ENCODE measurements at regions not wholly inside any gene's neighbourhood (a gene's known extent, or its start where the extent isn't known, plus 50 kb on each side); places are given as distances from the start of the nearest gene placed in this dataset.

DNA sequence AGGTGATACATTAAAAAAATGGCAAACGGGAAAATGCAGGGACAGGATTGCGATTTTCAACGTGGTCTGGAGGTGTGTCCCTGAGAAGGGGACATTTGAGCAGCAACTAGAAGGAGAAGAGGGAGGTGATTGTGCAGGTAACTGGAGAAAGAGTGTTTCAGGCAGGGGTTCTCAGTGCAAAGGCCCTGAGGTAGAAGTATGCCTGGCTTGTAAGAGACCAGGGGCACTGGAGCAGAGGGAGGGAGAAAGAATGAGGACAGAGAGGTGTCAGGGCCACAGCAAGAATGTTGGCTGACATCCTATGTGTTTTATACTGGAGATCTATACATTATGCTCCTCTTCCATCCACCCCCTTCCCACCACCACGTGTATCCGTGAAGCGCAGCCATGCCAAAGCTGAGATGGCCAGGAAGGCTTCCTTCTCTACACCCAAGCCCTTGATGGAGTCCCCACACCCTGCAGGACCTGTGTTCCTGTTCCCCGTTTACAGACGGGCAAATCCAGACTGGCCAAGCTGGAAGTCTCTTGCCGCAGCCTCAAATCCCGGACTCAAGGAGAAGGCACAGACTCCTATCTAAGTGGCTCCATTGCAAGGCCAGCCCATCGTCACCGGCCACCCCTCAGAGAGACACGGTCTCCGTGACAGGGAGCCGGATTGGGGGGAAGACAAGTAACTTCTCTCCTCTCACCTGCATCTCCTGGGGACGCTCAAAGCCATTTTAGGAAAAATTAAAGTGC is 416.1 kb downstream of the MN1 start:
- DNase-seq (no peak), ATAC-seq (no peak)
- no peak for TF ChIP-seq POLR2A (IDR thresholded peaks at IDR 0.05)
- H3K36me3 ChIP-seq, result no peaks in the 10 kb centered on the region
- H3K27ac ChIP-seq, result no peak overlapping the region
- no peak overlapping the region for H3K4me3 ChIP-seq
- intact Hi-C loops (cut with DNase I; ENCODE audit: low total_unique reads), result no loop called here
- no peaks in the 10 kb centered on the region for H3K4me1 ChIP-seq
- H3K9me3 ChIP-seq, result no peaks in the 10 kb centered on the region
- in situ Hi-C loops (cut with MboI; ENCODE audit: low sequenced_read_pairs in 4 of 4), result no loop called here
- H3K27me3 ChIP-seq, result peaks cover 9 to 18% (median 16%) of the 10 kb centered on the region in 3 donors

DNA sequence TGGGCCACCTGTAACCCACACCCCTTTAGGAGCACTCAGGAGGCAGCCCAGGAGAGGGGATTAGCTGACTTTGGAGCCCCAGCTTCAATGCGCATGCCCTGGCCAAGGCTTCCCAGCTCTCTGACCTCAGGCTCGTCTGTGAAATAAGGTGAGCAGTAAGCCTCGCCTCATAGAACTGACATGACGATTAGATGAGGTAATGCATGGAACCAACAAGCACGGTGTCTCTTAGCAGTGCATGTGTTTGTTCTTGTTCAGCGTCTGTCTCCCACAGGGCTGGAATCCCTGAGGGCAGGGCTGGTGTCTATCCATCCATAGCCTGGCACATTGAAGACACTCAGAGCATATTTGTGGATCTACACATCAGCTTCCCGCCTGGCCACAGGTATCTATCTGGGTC is 415.4 kb downstream of the MN1 start:
- TF ChIP-seq, protein P1, sequence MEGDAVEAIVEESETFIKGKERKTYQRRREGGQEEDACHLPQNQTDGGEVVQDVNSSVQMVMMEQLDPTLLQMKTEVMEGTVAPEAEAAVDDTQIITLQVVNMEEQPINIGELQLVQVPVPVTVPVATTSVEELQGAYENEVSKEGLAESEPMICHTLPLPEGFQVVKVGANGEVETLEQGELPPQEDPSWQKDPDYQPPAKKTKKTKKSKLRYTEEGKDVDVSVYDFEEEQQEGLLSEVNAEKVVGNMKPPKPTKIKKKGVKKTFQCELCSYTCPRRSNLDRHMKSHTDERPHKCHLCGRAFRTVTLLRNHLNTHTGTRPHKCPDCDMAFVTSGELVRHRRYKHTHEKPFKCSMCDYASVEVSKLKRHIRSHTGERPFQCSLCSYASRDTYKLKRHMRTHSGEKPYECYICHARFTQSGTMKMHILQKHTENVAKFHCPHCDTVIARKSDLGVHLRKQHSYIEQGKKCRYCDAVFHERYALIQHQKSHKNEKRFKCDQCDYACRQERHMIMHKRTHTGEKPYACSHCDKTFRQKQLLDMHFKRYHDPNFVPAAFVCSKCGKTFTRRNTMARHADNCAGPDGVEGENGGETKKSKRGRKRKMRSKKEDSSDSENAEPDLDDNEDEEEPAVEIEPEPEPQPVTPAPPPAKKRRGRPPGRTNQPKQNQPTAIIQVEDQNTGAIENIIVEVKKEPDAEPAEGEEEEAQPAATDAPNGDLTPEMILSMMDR (IDR thresholded peaks at IDR 0.05 in 4 of 5, conservative IDR thresholded peaks at IDR 0.05 in 1 of 5), result no peak
- no peak for TF ChIP-seq POLR2A (IDR thresholded peaks at IDR 0.05)
- no peak overlapping the region for H3K27ac ChIP-seq
- no peaks in the 10 kb centered on the region for H3K4me1 ChIP-seq
- no peak overlapping the region for H3K4me3 ChIP-seq
- peaks cover 9 to 18% (median 16%) of the 10 kb centered on the region in 3 donors for H3K27me3 ChIP-seq
- H3K9me3 ChIP-seq, result no peaks in the 10 kb centered on the region
- no peaks in the 10 kb centered on the region for H3K36me3 ChIP-seq
- intact Hi-C loops (cut with DNase I; ENCODE audit: low total_unique reads), result no loop called here
- in situ Hi-C loops (cut with MboI; ENCODE audit: low sequenced_read_pairs in 4 of 4), result no loop called here
- DNase-seq, result no peak
- no peak for ATAC-seq

GRCh38 chr22:27387561-27387960 is 414.0 kb downstream of the MN1 start:
- no peaks in the 10 kb centered on the region for H3K9me3 ChIP-seq
- no peak overlapping the region for H3K27ac ChIP-seq
- in situ Hi-C loops (cut with MboI; ENCODE audit: low sequenced_read_pairs in 4 of 4), result no loop called here
- DNase-seq (no peak), ATAC-seq (no peak)
- no peaks in the 10 kb centered on the region for H3K4me1 ChIP-seq
- H3K36me3 ChIP-seq, result no peaks in the 10 kb centered on the region
- intact Hi-C loops (cut with DNase I; ENCODE audit: low total_unique reads), result no loop called here
- TF ChIP-seq, protein P1 (IDR thresholded peaks at IDR 0.05 in 4 of 5, conservative IDR thresholded peaks at IDR 0.05 in 1 of 5), result no peak
- no peak for TF ChIP-seq POLR2A (IDR thresholded peaks at IDR 0.05)
- H3K27me3 ChIP-seq, result peaks cover 9 to 18% (median 16%) of the 10 kb centered on the region in 3 donors
- H3K4me3 ChIP-seq, result no peak overlapping the region

- in situ Hi-C loops (cut with MboI; ENCODE audit: low sequenced_read_pairs in 4 of 4) (no loop called here), intact Hi-C loops (cut with DNase I; ENCODE audit: low total_unique reads) (no loop called here)
- Histone ChIP-seq H3K4me3 (no peak overlapping the region), H3K36me3 (no peaks in the 10 kb centered on the region), H3K27ac (no peak overlapping the region), H3K27me3 (peaks cover 9 to 16% (median 13%) of the 10 kb centered on the region in 3 donors), H3K4me1 (no peaks in the 10 kb centered on the region), H3K9me3 (no peaks in the 10 kb centered on the region)
- ATAC-seq, result no peak
- TF ChIP-seq POLR2A (IDR thresholded peaks at IDR 0.05), result no peak
- TF ChIP-seq, protein P1 (IDR thresholded peaks at IDR 0.05 in 4 of 5, conservative IDR thresholded peaks at IDR 0.05 in 1 of 5), result no peak
- no peak for DNase-seq
Measured at GRCh38 chr22:27388090-27388600, 413.4 kb downstream of the MN1 start.

DNA sequence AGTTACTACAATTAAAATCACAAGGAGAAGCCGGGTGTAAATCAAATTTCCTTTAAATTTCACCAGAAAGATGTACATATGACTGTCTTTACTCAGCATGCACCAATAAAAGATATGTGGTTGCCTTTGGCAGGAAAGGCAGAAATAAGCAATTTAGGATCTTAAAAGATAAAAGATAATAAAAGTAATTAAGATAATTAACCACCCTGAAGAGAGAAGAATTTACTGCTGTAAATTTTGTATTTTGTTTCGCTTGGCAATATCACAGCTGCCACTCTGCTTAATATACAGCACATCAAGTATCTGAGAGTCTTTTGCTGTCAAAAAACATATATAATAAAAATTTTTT is 411.9 kb downstream of the MN1 start:
- intact Hi-C loops (cut with DNase I; ENCODE audit: low total_unique reads) (no loop called here), in situ Hi-C loops (cut with MboI; ENCODE audit: low sequenced_read_pairs in 4 of 4) (no loop called here)
- DNase-seq (no peak), ATAC-seq (no peak)
- no peak for TF ChIP-seq POLR2A (IDR thresholded peaks at IDR 0.05)
- TF ChIP-seq, protein P1 (IDR thresholded peaks at IDR 0.05 in 4 of 5, conservative IDR thresholded peaks at IDR 0.05 in 1 of 5), result no peak
- H3K4me3 ChIP-seq, result no peak overlapping the region
- H3K4me1 ChIP-seq, result no peaks in the 10 kb centered on the region
- no peaks in the 10 kb centered on the region for H3K9me3 ChIP-seq
- no peaks in the 10 kb centered on the region for H3K36me3 ChIP-seq
- no peak overlapping the region for H3K27ac ChIP-seq
- peaks cover 5 to 12% (median 7%) of the 10 kb centered on the region in 3 donors for H3K27me3 ChIP-seq

All from gastrocnemius medialis (tissue), 4 donors.